ENCODE measurements at regions not wholly inside any gene's neighbourhood (a gene's known extent, or its start where the extent isn't known, plus 50 kb on each side); places are given as distances from the start of the nearest gene placed in this dataset.

- no peak overlapping the region for H3K9ac ChIP-seq (ENCODE audit: low read depth, low read length)
- H3K36me3 ChIP-seq (ENCODE audit: control insufficient read depth, insufficient read depth, low read length) = no peaks in the 10 kb centered on the region
- no peak overlapping the region for H3K4me3 ChIP-seq (ENCODE audit: insufficient read depth, low read depth, low read length)
- H2AK5ac ChIP-seq (ENCODE audit: low read depth, low read length) = no peak overlapping the region
- TF ChIP-seq RCOR1 (IDR thresholded peaks at IDR 0.05; ENCODE audit: insufficient replicate concordance, low read length) = no peak
- TF ChIP-seq RAD21 (IDR thresholded peaks at IDR 0.05; ENCODE audit: low read length) = no peak
- TF ChIP-seq, protein P1, sequence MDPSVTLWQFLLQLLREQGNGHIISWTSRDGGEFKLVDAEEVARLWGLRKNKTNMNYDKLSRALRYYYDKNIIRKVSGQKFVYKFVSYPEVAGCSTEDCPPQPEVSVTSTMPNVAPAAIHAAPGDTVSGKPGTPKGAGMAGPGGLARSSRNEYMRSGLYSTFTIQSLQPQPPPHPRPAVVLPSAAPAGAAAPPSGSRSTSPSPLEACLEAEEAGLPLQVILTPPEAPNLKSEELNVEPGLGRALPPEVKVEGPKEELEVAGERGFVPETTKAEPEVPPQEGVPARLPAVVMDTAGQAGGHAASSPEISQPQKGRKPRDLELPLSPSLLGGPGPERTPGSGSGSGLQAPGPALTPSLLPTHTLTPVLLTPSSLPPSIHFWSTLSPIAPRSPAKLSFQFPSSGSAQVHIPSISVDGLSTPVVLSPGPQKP (IDR thresholded peaks at IDR 0.05; ENCODE audit: borderline replicate concordance, low read depth, low read length) = no peak
- no peak for TF ChIP-seq MXI1 (IDR thresholded peaks at IDR 0.05; ENCODE audit: borderline replicate concordance, low read depth, low read length)
- TF ChIP-seq CEBPB (IDR thresholded peaks at IDR 0.05; ENCODE audit: low read depth, low read length) = no peak
- no peak for TF ChIP-seq RFX5 (IDR thresholded peaks at IDR 0.05; ENCODE audit: low read depth, low read length)
- no peak for TF ChIP-seq MAZ (IDR thresholded peaks at IDR 0.05; ENCODE audit: borderline replicate concordance, low read depth, low read length)
- TF ChIP-seq MAFK (IDR thresholded peaks at IDR 0.05; ENCODE audit: low read depth, low read length) = no peak
- no peak for TF ChIP-seq SMC3 (IDR thresholded peaks at IDR 0.05; ENCODE audit: low read depth, low read length)
- no peak for TF ChIP-seq FOS (IDR thresholded peaks at IDR 0.05; ENCODE audit: low read depth, low read length)
- no peak for TF ChIP-seq BHLHE40 (IDR thresholded peaks at IDR 0.05; ENCODE audit: low read depth, low read length)
- TF ChIP-seq CTCF (conservative IDR thresholded peaks at IDR 0.05; ENCODE audit: low read depth, low read length) = no peak
- no peak for TF ChIP-seq NFE2L2 (IDR thresholded peaks at IDR 0.05; ENCODE audit: low read depth, low read length)
- H2AK9ac ChIP-seq (replicated peaks; ENCODE audit: low read depth, low read length, poor library complexity) = no peak overlapping the region
- H3K79me1 ChIP-seq (ENCODE audit: low read depth in 1 of 2, low read length in 2 of 2) = no peaks in the 10 kb centered on the region
- ChIA-PET POLR2A (ENCODE audit: unreplicated experiment) (no interaction called here), CTCF (no interaction called here)
- 100% methylated on average over 1 of the region's 3 CpGs; no CpG with 5 or more reads in 1 of the 2 experiments for WGBS, 2 experiments (ENCODE audit: extremely low coverage in 2 of 2, insufficient read length in 1 of 2)
- no peak overlapping the region for H3K23ac ChIP-seq (ENCODE audit: low read depth, low read length)
- ATAC-seq (ENCODE audit: low read depth) (no peak), DNase-seq (no peak)
- H4K20me1 ChIP-seq (ENCODE audit: insufficient read depth, low read length) = no peaks in the 10 kb centered on the region
- no peak overlapping the region for H3K4me2 ChIP-seq (ENCODE audit: low read depth, low read length)
- H4K5ac ChIP-seq (ENCODE audit: low read depth, low read length) = no peak overlapping the region
- no peak overlapping the region for H2BK15ac ChIP-seq (ENCODE audit: low read depth, low read length)
- H3K27ac ChIP-seq (ENCODE audit: insufficient read depth, low read length) = no peak overlapping the region
- H4K8ac ChIP-seq (ENCODE audit: low read depth in 2 of 2, low read length in 2 of 2) = no peak overlapping the region
- H3K9me3 ChIP-seq (ENCODE audit: control insufficient read depth, insufficient read depth, low read length) = no peaks in the 10 kb centered on the region
- no peak overlapping the region for H3K18ac ChIP-seq (ENCODE audit: low read depth, low read length)
- H3K56ac ChIP-seq (ENCODE audit: extremely low read depth, insufficient read depth, low read length) = no peak overlapping the region
- H4K91ac ChIP-seq (ENCODE audit: insufficient read depth, low read depth, low read length) = no peak overlapping the region
- H3K9me1 ChIP-seq (ENCODE audit: insufficient read depth, low read length) = no peaks in the 10 kb centered on the region
- no peak overlapping the region for H3K14ac ChIP-seq (replicated peaks; ENCODE audit: low read depth, low read length)
- dilution Hi-C loops (cut with HindIII; ENCODE audit: low sequenced_read_pairs, unreplicated experiment) (no loop called here), intact Hi-C loops (cut with micrococcal nuclease) (no loop called here), in situ Hi-C loops (cut with MboI; ENCODE audit: low sequenced_read_pairs) (no loop called here)
- BruUV-seq (replicated peaks) = no TSS peak
- no peaks in the 10 kb centered on the region; the same call in 1 of the 2 replicates for H3K4me1 ChIP-seq (ENCODE audit: control insufficient read depth, insufficient read depth, low read length)
- no peak overlapping the region for H3K4ac ChIP-seq (ENCODE audit: low read depth, low read length)
- no peak overlapping the region for H2BK120ac ChIP-seq (ENCODE audit: low read depth, low read length)
- H2BK20ac ChIP-seq (ENCODE audit: low read depth, low read length) = no peak overlapping the region
- peak overlapping the region; percentile 83 for H2BK5ac ChIP-seq (ENCODE audit: low read depth, low read length, poor library complexity, severe bottlenecking)
- H3K27me3 ChIP-seq (ENCODE audit: control insufficient read depth, insufficient read depth, low read length) = no peaks in the 10 kb centered on the region
- H2AFZ ChIP-seq (replicated peaks; ENCODE audit: low read length, poor library complexity) = no peak overlapping the region
These were observed 176.9 kb upstream of the FZD8 start for GRCh38 chr10:35819011-35819410.

Measured in IMR-90 (cell line).